ENCODE measurements at regions not wholly inside any gene's neighbourhood (a gene's known extent, or its start where the extent isn't known, plus 50 kb on each side); places are given as distances from the start of the nearest gene placed in this dataset.

DNA sequence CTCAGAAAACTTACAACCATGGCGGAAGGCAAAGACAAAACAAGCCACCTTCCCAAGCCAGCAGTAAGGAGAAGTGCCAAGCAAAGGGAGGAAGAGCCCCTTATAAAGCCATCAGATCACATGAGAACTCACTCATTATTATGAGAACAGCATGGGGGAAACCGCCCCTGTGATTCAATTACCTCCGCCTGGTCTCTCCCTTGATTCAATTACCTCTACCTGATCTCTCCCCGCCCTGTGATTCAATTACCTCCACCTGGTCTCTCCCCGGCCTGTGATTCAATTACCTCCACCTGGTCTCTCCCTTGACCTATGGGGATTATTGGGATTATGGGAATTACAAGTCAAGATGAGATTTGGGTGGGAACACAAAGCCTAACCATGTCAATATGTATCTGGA, 467.3 kb upstream of the FTMT start:
- no peaks in the 10 kb centered on the region for H3K9me3 ChIP-seq (ENCODE audit: low read depth, low read length)
- H3K79me2 ChIP-seq (ENCODE audit: insufficient read depth, low read length), result no peaks in the 10 kb centered on the region
- H3K27ac ChIP-seq (ENCODE audit: low read depth, low read length), result no peak overlapping the region
- H4K20me1 ChIP-seq (ENCODE audit: insufficient read depth, low read length), result no peaks in the 10 kb centered on the region
- no peak for DNase-seq (ENCODE audit: insufficient read length, low spot score, missing footprints)
- no peaks in the 10 kb centered on the region for H3K36me3 ChIP-seq (ENCODE audit: insufficient read depth, low read length)
- H2AFZ ChIP-seq (ENCODE audit: low read length), result no peak overlapping the region
- no peak overlapping the region for H3K4me3 ChIP-seq (ENCODE audit: insufficient read depth, low read length)
- H3K27me3 ChIP-seq (ENCODE audit: insufficient read depth, low read length), result no peaks in the 10 kb centered on the region
- H3K4me2 ChIP-seq (ENCODE audit: insufficient read depth, low read length), result no peak overlapping the region
- H3K4me1 ChIP-seq (ENCODE audit: insufficient read depth, low read length), result no peaks in the 10 kb centered on the region
- no peak for TF ChIP-seq CTCF (IDR thresholded peaks at IDR 0.05; ENCODE audit: extremely low read depth, low read depth, low read length)

- Histone ChIP-seq H3K27me3 (ENCODE audit: insufficient read depth, low read length) (no peaks in the 10 kb centered on the region), H3K36me3 (ENCODE audit: insufficient read depth, low read length) (no peaks in the 10 kb centered on the region), H3K79me2 (ENCODE audit: insufficient read depth, low read length) (no peaks in the 10 kb centered on the region), H3K27ac (ENCODE audit: low read depth, low read length) (no peak overlapping the region), H3K9me3 (ENCODE audit: low read depth, low read length) (no peaks in the 10 kb centered on the region), H3K4me1 (ENCODE audit: insufficient read depth, low read length) (no peaks in the 10 kb centered on the region), H2AFZ (ENCODE audit: low read length) (no peak overlapping the region), H3K4me3 (ENCODE audit: insufficient read depth, low read length) (no peak overlapping the region), H3K4me2 (ENCODE audit: insufficient read depth, low read length) (no peak overlapping the region), H4K20me1 (ENCODE audit: insufficient read depth, low read length) (no peaks in the 10 kb centered on the region)
- TF ChIP-seq CTCF (IDR thresholded peaks at IDR 0.05; ENCODE audit: extremely low read depth, low read depth, low read length), result no peak
- no peak for DNase-seq (ENCODE audit: insufficient read length, low spot score, missing footprints)
Observed at GRCh38 chr5:121386334-121386733, 465.3 kb upstream of the FTMT start.

DNA sequence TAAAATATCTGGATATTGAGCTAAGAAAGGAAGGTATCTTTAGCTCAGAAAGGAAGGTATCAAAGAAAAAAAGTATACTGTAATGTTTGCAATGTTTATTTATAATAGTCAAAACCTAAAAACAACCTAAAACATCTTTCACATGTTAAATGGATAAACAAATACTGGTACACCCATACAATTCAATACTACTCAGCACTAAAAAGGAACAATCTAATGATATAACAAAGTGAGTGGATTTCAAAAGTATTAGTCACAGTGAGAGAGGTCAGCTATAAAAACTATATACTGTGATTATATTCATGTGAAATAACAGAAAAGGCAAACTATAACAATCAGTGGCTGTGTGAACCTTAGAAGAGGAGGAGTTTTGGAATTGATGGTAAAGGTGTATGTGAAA, 455.0 kb upstream of the FTMT start:
- Histone ChIP-seq H3K36me3 (ENCODE audit: insufficient read depth, low read length) (no peaks in the 10 kb centered on the region), H3K27ac (ENCODE audit: low read depth, low read length) (no peak overlapping the region), H3K27me3 (ENCODE audit: insufficient read depth, low read length) (no peaks in the 10 kb centered on the region), H3K79me2 (ENCODE audit: insufficient read depth, low read length) (no peaks in the 10 kb centered on the region), H3K4me2 (ENCODE audit: insufficient read depth, low read length) (no peak overlapping the region), H2AFZ (ENCODE audit: low read length) (no peak overlapping the region), H3K4me1 (ENCODE audit: insufficient read depth, low read length) (no peaks in the 10 kb centered on the region), H4K20me1 (ENCODE audit: insufficient read depth, low read length) (no peaks in the 10 kb centered on the region), H3K9me3 (ENCODE audit: low read depth, low read length) (no peaks in the 10 kb centered on the region), H3K4me3 (ENCODE audit: insufficient read depth, low read length) (no peak overlapping the region)
- TF ChIP-seq CTCF (IDR thresholded peaks at IDR 0.05; ENCODE audit: extremely low read depth, low read depth, low read length), result no peak
- no peak for DNase-seq (ENCODE audit: insufficient read length, low spot score, missing footprints)

DNA sequence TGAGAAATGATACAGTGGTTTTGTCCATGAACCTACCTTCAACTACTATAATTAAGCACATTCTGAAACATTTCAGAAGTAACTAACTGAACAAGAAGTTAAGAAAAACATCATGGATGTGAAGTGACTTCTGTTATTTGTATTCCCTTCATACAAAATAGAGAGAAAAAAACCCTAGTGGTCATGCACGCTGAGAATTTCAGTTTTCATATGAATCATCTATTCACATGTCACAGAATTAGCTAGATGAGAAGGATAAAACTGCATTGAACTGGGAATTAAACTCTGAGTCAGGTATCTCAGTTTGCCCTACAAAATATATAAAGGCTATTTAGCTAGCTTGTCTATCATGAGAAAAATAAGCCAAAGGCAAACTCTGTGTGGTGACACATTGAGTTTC, 451.8 kb upstream of the FTMT start:
- no peaks in the 10 kb centered on the region for H3K27me3 ChIP-seq (ENCODE audit: insufficient read depth, low read length)
- no peak overlapping the region for H3K4me2 ChIP-seq (ENCODE audit: insufficient read depth, low read length)
- TF ChIP-seq CTCF (IDR thresholded peaks at IDR 0.05; ENCODE audit: extremely low read depth, low read depth, low read length), result no peak
- H2AFZ ChIP-seq (ENCODE audit: low read length), result no peak overlapping the region
- H3K36me3 ChIP-seq (ENCODE audit: insufficient read depth, low read length), result no peaks in the 10 kb centered on the region
- DNase-seq (ENCODE audit: insufficient read length, low spot score, missing footprints), result no peak
- no peaks in the 10 kb centered on the region for H3K79me2 ChIP-seq (ENCODE audit: insufficient read depth, low read length)
- H3K4me3 ChIP-seq (ENCODE audit: insufficient read depth, low read length), result no peak overlapping the region
- H3K4me1 ChIP-seq (ENCODE audit: insufficient read depth, low read length), result no peaks in the 10 kb centered on the region
- H3K9me3 ChIP-seq (ENCODE audit: low read depth, low read length), result no peaks in the 10 kb centered on the region
- H3K27ac ChIP-seq (ENCODE audit: low read depth, low read length), result no peak overlapping the region
- no peaks in the 10 kb centered on the region for H4K20me1 ChIP-seq (ENCODE audit: insufficient read depth, low read length)

All from osteoblast (primary cell).